Vagina (tissue), 2 donors: ENCODE measurements at regions not wholly inside any gene's neighbourhood (a gene's known extent, or its start where the extent isn't known, plus 50 kb on each side); places are given as distances from the start of the nearest gene placed in this dataset.

ENCODE experiments used
- DNase-seq, 2 donors: peaks; one replicate each; pipeline ENCODE4 v3.0.0-alpha.2; 2017; ENCODE audit errors: extremely low spot score in 2 of 2
- H3K27ac ChIP-seq: fragments of 200-600 bp; sonication (generic); one replicate; pipeline ENCODE4 v1.5.1; 2019
- H3K27me3 ChIP-seq: fragments of 200-600 bp; sonication (generic); one replicate; pipeline ENCODE4 v1.5.1; 2019
- H3K36me3 ChIP-seq, 2 donors: fragments of 200-600 bp; sonication (generic); one replicate each; pipeline ENCODE4 v1.5.1; 2017 to 2019
- H3K4me1 ChIP-seq: fragments of 200-600 bp; sonication (generic); one replicate; pipeline ENCODE4 v1.5.1; 2019
- H3K4me3 ChIP-seq, 2 donors: fragments of 200-600 bp; sonication (generic); 1 replicate in 1 of 2; 2 replicates in 1 of 2; pipeline ENCODE4 v1.5.1; 2016 to 2019
- H3K9me3 ChIP-seq: fragments of 200-600 bp; sonication (generic); one replicate; pipeline ENCODE4 v1.5.1; 2019
- POLR2A ChIP-seq, 2 donors: fragments of 450-650 bp; IDR thresholded peaks; one replicate each; pipeline ENCODE4 v1.6.1; 2017; ENCODE audit warnings: antibody characterized with exemption in 2 of 2, mild to moderate bottlenecking in 2 of 2, moderate library complexity in 2 of 2
- POLR2AphosphoS5 ChIP-seq, 2 donors: sonication (generic); formaldehyde crosslinking; IDR thresholded peaks; one replicate each; pipeline ENCODE4 v1.9.0; 2017; ENCODE audit warnings: antibody characterized with exemption in 2 of 2, mild to moderate bottlenecking in 2 of 2, low read depth in 1 of 2; ENCODE audit not compliant: insufficient read depth in 1 of 2
- intact Hi-C: fragments of 100-400 bp; cut with DNase I; formaldehyde crosslinking; loops from one replicate; pipeline ENCODE4 v1.15.1; 2023
- TF ChIP-seq, protein P1 (sequence below), 3 experiments: fragments of 450-650 bp in 2 of 3; fragments of 200-600 bp in 1 of 3; sonication (generic) in 1 of 3; IDR thresholded peaks; one replicate each; pipeline ENCODE4 v1.5.1; 2017 to 2019; ENCODE audit warnings: antibody characterized with exemption in 3 of 3, mild to moderate bottlenecking in 2 of 3, moderate library complexity in 2 of 3

DNA sequence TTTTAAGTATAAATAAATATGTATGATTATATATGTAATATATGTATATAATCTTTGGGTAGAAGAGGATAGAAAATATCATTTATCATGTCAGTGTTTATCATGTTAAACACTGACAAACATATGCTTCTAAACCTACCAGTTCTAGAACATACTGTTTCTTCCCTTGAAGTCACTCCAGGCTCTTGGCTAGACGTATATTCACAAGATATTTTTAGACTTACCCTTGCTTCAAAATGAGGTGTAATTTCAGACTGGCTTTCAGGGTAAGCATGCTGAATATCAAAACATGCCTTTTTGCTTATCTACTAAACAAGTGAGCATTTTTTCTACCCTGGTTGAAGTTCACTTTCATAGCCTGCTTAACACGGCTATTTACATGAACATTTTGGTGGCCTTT is 642.4 kb upstream of the PKDCC start:
- Histone ChIP-seq H3K27me3 (no peaks in the 10 kb centered on the region), H3K9me3 (no peaks in the 10 kb centered on the region), H3K4me3 (no peak overlapping the region), H3K36me3 (no peaks in the 10 kb centered on the region), H3K4me1 (no peaks in the 10 kb centered on the region), H3K27ac (no peak overlapping the region)
- intact Hi-C loops, result no loop called here
- TF ChIP-seq POLR2A (IDR thresholded peaks at IDR 0.05) (no peak), POLR2AphosphoS5 (IDR thresholded peaks at IDR 0.05; ENCODE audit: insufficient read depth in 1 of 2, low read depth in 1 of 2) (no peak)
- TF ChIP-seq, protein P1, sequence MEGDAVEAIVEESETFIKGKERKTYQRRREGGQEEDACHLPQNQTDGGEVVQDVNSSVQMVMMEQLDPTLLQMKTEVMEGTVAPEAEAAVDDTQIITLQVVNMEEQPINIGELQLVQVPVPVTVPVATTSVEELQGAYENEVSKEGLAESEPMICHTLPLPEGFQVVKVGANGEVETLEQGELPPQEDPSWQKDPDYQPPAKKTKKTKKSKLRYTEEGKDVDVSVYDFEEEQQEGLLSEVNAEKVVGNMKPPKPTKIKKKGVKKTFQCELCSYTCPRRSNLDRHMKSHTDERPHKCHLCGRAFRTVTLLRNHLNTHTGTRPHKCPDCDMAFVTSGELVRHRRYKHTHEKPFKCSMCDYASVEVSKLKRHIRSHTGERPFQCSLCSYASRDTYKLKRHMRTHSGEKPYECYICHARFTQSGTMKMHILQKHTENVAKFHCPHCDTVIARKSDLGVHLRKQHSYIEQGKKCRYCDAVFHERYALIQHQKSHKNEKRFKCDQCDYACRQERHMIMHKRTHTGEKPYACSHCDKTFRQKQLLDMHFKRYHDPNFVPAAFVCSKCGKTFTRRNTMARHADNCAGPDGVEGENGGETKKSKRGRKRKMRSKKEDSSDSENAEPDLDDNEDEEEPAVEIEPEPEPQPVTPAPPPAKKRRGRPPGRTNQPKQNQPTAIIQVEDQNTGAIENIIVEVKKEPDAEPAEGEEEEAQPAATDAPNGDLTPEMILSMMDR (IDR thresholded peaks at IDR 0.05), result no peak
- DNase-seq, result no peak

DNA sequence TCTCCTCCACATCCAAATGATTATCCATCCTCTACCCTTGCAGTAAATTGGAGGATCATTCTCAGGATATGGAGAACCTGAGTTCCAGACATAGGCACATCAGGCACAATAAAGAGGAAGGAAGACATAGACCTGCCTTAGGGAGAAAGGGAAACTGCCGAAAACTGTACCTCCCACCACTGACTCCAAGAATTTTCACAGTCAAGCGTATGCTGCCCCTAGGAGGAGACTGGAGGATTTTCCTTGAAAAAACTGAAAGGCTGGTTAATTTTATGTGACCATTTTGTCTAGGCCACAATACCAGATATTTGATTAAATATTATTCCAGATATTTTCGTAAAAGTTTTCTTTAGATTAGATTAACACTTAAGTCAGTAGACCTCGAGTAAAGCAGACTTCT is 638.5 kb upstream of the PKDCC start:
- intact Hi-C loops, result no loop called here
- TF ChIP-seq POLR2A (IDR thresholded peaks at IDR 0.05) (no peak), POLR2AphosphoS5 (IDR thresholded peaks at IDR 0.05; ENCODE audit: insufficient read depth in 1 of 2, low read depth in 1 of 2) (no peak)
- TF ChIP-seq, protein P1 (IDR thresholded peaks at IDR 0.05), result no peak
- H3K4me1 ChIP-seq, result no peaks in the 10 kb centered on the region
- no peaks in the 10 kb centered on the region for H3K27me3 ChIP-seq
- DNase-seq, result no peak
- no peaks in the 10 kb centered on the region for H3K36me3 ChIP-seq
- no peaks in the 10 kb centered on the region for H3K9me3 ChIP-seq
- H3K4me3 ChIP-seq, result no peak overlapping the region
- no peak overlapping the region for H3K27ac ChIP-seq

DNA sequence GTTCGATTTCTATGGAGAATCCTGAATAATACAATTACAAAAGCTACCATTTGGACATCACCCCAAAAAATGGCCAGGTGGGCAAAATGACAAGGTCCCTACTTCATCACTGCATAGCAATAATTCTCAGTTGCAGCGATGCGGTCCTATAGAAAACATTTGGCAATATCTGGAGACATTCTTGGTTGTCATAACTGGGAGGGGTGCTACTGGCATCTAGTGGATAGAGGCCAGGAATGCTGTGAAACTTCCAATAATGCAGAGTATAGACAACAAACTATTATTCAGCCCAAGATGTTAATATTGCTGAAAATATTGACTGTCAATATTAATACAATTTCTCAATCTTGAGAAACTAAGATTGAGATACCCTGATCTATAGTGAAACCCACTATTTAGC is 637.8 kb upstream of the PKDCC start:
- TF ChIP-seq POLR2AphosphoS5 (IDR thresholded peaks at IDR 0.05; ENCODE audit: insufficient read depth in 1 of 2, low read depth in 1 of 2) (no peak), POLR2A (IDR thresholded peaks at IDR 0.05) (no peak)
- TF ChIP-seq, protein P1 (IDR thresholded peaks at IDR 0.05), result no peak
- no peaks in the 10 kb centered on the region for H3K4me1 ChIP-seq
- no peaks in the 10 kb centered on the region for H3K27me3 ChIP-seq
- no peaks in the 10 kb centered on the region for H3K9me3 ChIP-seq
- intact Hi-C loops, result no loop called here
- H3K4me3 ChIP-seq, result no peak overlapping the region
- H3K27ac ChIP-seq, result no peak overlapping the region
- H3K36me3 ChIP-seq, result no peaks in the 10 kb centered on the region
- no peak for DNase-seq

DNA sequence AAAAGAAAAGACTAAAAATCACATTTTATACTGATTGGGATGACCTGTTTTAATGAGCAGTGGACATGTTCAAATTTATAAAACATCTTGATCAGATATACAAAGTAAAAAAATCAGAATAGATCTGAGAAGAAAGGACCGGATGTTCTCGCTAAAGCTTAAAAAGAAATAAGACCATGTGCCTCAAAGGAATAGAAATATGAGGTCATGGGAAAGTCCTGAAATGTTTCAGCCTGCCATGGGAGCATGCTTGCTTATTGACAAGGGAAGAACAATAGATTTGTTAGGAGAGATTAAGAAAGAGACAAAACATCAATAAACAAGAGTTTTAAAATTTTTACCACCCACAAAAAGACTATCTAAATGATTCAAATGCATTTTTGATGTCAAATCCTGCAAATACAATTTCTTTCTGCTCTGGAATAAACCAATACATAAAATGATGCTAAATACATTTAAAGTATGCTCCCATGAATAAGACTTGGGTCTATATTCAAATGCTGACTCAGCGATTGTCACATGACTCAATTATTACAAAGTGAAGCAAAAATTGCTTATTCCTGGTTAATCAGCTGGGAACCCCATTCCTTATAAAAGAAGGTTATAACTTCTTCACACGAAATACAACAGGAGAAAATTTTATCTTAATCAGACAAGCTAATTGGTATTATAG is 633.9 kb upstream of the PKDCC start:
- Histone ChIP-seq H3K27me3 (no peaks in the 10 kb centered on the region), H3K9me3 (no peaks in the 10 kb centered on the region), H3K4me3 (no peak overlapping the region), H3K36me3 (no peaks in the 10 kb centered on the region), H3K27ac (no peak overlapping the region), H3K4me1 (no peaks in the 10 kb centered on the region)
- TF ChIP-seq POLR2AphosphoS5 (IDR thresholded peaks at IDR 0.05; ENCODE audit: insufficient read depth in 1 of 2, low read depth in 1 of 2) (no peak), POLR2A (IDR thresholded peaks at IDR 0.05) (no peak)
- TF ChIP-seq, protein P1 (IDR thresholded peaks at IDR 0.05), result no peak
- intact Hi-C loops, result no loop called here
- no peak for DNase-seq

DNA sequence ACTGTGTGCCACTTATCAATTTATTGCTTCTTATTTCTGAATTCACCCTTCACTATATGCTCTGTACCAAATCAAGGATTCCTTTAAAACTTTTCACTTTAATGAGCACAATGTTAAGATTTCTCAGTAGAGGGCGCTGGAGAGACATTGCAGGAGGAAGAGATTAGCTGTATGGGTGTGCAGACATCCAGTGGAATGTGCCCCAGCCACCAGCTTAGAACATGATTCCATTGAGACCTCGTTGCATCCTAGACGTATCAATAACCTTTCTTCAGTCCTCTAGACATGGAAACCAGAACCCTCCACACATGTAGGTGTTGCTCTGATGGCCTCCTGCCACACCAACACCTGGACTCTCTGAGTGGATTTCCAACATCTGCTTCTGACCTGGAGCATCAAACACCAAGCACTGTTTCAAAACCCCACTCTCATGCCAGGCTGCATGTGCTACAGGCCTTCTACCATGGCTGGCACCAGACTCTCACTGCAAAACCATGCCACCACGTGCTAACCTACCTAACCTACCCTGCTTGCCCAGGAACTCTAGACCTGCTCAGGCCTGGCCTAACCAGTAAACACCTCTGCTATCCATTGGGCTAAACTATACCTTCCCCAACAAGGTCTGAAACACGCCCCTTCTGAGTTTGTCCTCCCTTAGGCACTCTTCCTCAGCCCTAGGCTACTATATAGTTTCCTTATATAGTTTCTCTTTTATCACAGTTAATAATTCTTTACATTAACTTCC is 633.2 kb upstream of the PKDCC start:
- H3K36me3 ChIP-seq, result no peaks in the 10 kb centered on the region
- TF ChIP-seq POLR2A (IDR thresholded peaks at IDR 0.05), result no peak
- intact Hi-C loops, result no loop called here
- no peaks in the 10 kb centered on the region for H3K9me3 ChIP-seq
- no peak overlapping the region for H3K4me3 ChIP-seq
- H3K27me3 ChIP-seq, result no peaks in the 10 kb centered on the region
- DNase-seq, result no peak
- no peak overlapping the region for H3K27ac ChIP-seq
- no peaks in the 10 kb centered on the region for H3K4me1 ChIP-seq
